HG03060 (cell line): ENCODE measurements at regions not wholly inside any gene's neighbourhood (a gene's known extent, or its start where the extent isn't known, plus 50 kb on each side); places are given as distances from the start of the nearest gene placed in this dataset.
A peak's percentile ranks its signal among the peaks of the same experiment; 100 is the strongest.

Experiments used
- ATAC-seq: cut with Tn5 transposase; IDR thresholded peaks from one replicate; pipeline ENCODE4 v1.9.1; 2021; ENCODE audit warnings: low read depth, moderate number of reproducible peaks; ENCODE audit not compliant: unreplicated experiment

DNA sequence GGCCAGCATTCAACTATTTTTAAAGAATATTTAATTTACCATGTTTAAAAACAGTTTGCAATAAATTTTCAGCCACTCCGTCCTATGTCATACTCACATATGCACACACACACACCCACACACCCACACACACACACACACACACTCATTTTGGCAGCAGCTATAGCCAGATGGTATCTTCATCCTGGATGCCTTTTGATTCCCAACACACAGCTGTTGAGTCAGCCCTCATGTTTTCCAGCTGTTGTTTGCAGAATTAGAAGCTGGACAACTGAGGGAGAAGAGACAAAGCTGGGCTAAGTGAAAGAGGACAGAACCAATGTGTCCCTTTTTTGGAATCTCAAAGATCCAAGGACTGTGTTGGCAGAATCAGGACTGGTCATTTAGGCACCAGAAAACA, 80.0 kb upstream of the EGLN3 start:
- ATAC-seq, result no peak

GRCh38 chr14:34029921-34030334, 79.1 kb upstream of the EGLN3 start:
- no peak for ATAC-seq

- ATAC-seq, result no peak
Observed at GRCh38 chr14:34027990-34028495, 77.2 kb upstream of the EGLN3 start.

- no peak for ATAC-seq
Observed at GRCh38 chr14:34027130-34027989, 76.5 kb upstream of the EGLN3 start.

GRCh38 chr14:34025325-34026017, 74.6 kb upstream of the EGLN3 start:
- no peak for ATAC-seq

DNA sequence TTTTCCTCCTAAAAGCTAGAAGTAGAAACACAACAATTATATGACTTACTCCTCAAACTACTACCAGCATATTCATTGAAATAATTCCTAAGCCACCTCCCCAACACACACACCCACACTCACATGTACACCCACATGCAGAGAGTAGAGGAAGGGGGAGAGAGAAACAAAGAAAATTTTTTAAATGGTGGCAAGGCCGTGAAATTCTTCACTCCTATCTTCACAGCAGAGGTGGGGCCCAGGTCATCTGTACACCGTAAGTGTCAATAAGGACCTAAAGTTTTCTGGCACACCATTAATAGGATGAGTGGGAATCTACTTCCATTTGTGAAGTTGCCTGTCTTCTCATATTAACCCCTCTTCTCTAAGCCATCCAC, 73.9 kb upstream of the EGLN3 start:
- no peak for ATAC-seq

DNA sequence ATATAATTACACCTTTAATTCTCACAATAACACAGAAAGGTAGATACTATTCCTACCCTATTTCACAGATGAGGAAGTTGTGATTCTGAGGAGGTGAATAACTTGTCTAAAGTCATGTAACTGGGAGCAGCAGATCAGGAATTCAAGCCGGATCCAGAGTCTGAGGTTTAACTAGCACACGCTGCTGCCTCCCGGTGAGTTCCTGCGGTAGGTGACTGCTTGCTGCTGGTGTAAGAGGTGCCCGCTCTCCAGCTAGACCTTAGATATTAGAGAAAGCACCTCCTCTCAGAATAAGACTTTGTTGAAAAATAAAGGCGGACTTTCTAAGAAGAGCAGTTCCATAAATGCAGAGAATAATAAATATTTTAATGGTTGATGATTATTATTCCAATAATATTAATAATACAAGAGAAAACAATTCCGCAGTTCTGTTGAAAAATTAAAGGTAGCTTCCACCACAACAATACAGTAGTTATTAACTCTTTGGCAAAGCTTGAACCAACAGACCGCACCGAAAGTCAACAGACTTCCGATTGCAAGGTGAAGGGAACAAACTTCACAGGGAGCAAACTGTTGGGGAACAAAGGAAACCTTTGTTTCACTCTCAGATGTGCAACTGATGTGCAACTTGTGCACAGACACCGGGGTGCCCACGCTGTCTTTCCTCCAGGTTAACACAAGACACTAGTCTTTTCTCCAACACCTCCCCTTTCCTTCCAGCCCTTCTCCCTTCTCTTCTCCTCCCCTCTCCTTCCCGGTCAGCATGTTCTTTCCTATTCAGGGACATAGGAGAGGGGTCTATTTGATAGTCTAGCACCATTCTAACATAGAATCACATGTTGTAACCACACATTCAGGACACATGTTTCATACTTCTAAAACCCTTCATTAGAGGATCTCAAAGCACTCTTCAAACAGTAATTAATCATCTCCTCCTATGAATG, 73.2 kb upstream of the EGLN3 start:
- no peak for ATAC-seq

GRCh38 chr14:34021096-34021495, 70.2 kb upstream of the EGLN3 start:
- ATAC-seq, result no peak

DNA sequence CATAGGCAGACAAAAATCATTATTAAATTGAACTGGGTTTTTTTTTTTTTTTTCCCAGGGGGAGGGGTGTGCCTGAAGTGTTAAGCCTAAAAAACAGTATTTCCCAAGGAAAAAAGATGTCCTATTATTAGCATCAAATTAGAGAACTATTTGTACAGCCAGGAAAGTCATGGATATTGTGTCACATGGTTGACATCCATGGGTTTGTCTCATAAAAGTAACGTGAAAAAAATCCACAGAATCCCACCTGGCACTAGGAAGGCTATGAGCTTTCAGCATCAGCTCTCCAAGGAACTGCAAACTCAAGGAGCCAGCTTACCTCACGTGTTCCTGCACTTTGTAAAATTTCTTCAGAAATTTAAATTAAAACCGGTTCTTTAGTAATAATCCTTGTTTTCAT, 69.1 kb upstream of the EGLN3 start:
- ATAC-seq, result no peak

- ATAC-seq, result peak; percentile 77
Observed at GRCh38 chr14:34018564-34019244, 67.8 kb upstream of the EGLN3 start.

DNA sequence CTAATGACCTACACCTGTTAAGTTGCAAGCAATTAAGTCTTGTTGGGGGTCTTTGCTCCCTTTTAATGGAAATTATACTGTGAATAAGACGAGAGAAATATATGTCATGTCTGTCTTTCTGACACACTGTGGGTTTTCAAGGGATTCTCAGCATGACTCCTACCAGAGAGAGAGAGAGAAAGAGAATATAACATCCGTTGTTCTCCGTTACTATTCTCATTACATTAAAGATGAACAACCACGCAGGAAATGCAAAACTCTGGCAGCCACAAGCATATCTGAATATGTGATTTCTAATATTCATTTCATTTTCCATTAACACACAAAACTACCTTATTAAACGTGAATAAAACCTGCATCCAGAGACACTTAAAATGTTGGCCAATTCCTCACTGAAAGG, 67.3 kb upstream of the EGLN3 start:
- ATAC-seq, result no peak

DNA sequence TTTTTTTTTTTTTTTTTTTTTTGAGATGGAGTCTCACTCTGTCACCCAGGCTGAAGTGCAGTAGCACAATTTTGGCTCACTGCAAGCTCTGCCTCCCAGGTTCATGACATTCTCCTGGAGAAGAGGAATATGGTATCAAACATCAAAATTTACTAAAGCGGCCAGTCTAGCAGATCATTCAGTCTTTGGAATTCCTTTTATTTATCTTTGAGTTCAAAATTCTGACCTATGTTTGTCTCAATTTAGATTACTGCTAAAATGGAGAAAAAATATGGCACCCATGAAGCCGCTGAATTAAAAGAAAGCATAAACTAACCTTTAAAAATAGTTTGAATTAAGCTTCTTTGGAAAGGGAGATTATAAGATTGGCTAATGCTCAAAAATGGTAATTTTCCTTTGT, 64.5 kb upstream of the EGLN3 start:
- ATAC-seq, result no peak

GRCh38 chr14:34014936-34015335, 64.1 kb upstream of the EGLN3 start:
- ATAC-seq, result no peak

GRCh38 chr14:34013721-34014060, 62.8 kb upstream of the EGLN3 start:
- peak; percentile 25 for ATAC-seq

GRCh38 chr14:34012978-34013720, 62.3 kb upstream of the EGLN3 start:
- ATAC-seq, result peak; percentile 62

DNA sequence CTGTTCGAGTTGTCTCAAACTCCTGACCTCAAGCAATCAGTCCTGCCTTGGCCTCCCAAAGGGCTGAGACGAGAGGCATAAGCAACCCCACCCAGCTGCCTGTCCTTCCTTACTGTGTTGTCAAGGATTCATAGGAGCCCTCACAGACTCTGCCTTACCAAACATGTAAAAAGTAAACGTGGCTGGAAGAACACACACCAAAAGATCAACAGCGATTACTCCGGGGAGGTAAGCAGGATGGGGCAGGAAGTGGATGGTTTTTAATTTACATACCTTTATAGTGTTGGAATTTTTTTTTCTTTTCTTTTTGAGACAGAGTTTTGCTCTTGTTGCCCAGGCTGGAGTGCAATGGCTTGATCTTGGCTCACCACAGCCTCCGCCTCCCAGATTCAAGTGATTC, 61.5 kb upstream of the EGLN3 start:
- ATAC-seq, result no peak

DNA sequence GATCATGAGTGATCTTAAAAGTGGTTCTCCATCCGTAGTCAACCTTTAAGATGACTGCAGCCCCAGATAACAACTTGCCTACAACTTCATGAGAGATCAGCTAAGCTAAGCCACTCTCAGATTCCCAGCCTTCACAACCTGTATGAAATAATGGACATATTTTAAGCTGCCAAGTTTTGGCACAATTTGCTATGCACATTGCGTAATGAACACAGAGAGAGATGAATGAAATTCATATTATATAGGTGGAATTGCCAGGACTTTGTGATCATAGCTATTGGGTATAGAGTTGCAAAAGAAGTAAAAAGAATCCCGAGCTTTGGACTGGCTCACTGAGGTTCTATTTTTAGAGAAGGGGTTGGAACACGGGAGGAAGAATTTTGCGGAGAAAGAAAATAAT, 59.1 kb upstream of the EGLN3 start:
- no peak for ATAC-seq

GRCh38 chr14:34007902-34008301, 57.0 kb upstream of the EGLN3 start:
- ATAC-seq, result no peak

GRCh38 chr14:34005901-34006300, 55.0 kb upstream of the EGLN3 start:
- ATAC-seq, result no peak

DNA sequence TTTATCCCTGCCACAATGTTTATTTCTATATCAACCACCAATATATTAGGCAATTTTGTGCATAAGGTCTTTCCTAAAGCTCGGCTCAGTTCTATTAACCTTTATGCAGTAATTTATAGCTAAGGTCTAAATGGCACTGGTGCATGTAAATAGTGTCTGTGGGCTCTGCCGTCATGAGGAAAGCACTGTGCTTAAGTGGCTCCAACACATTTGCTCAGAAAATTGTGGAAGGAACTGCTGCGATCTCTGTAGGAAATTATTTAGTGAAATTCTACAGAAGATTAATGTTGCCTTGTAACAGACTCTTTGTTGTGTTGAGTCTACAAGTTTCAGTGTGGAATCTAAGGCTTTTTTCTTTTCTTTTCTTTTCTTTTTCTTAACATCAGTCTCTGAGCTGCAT, 54.0 kb upstream of the EGLN3 start:
- ATAC-seq, result no peak
